ENCODE measurements at regions not wholly inside any gene's neighbourhood (a gene's known extent, or its start where the extent isn't known, plus 50 kb on each side); places are given as distances from the start of the nearest gene placed in this dataset.

GRCh38 chr3:157776861-157777260 is 273.6 kb upstream of the VEPH1 start:
- TF ChIP-seq REST (IDR thresholded peaks at IDR 0.05; ENCODE audit: low read depth) (no peak), CREB1 (IDR thresholded peaks at IDR 0.05; ENCODE audit: low read depth) (no peak), TAF1 (IDR thresholded peaks at IDR 0.05; ENCODE audit: low read depth) (no peak), EGR1 (IDR thresholded peaks at IDR 0.05) (no peak)
